IPS-18a (cell line): ENCODE measurements at regions not wholly inside any gene's neighbourhood (a gene's known extent, or its start where the extent isn't known, plus 50 kb on each side); places are given as distances from the start of the nearest gene placed in this dataset.

Experiments used
- H3K27ac ChIP-seq: one replicate; pipeline ENCODE4 v1.5.1; 2013; ENCODE audit warnings: low read length
- H3K27me3 ChIP-seq: one replicate; pipeline ENCODE4 v1.6.1; 2013; ENCODE audit warnings: mild to moderate bottlenecking, low read length; ENCODE audit not compliant: control insufficient read depth, insufficient read depth
- H3K36me3 ChIP-seq: one replicate; pipeline ENCODE4 v1.6.1; 2013; ENCODE audit warnings: low read depth, low read length; ENCODE audit not compliant: control insufficient read depth
- H3K4me1 ChIP-seq: one replicate; pipeline ENCODE4 v1.6.1; 2013; ENCODE audit warnings: low read depth, low read length; ENCODE audit not compliant: control insufficient read depth
- H3K4me3 ChIP-seq: one replicate; pipeline ENCODE4 v1.5.1; 2013; ENCODE audit warnings: low read length
- H3K9ac ChIP-seq: one replicate; pipeline ENCODE4 v1.6.1; 2013; ENCODE audit warnings: mild to moderate bottlenecking, low read length, moderate library complexity
- H3K9me3 ChIP-seq: one replicate; pipeline ENCODE4 v1.6.1; 2013; ENCODE audit warnings: low read depth, low read length; ENCODE audit not compliant: control insufficient read depth

DNA sequence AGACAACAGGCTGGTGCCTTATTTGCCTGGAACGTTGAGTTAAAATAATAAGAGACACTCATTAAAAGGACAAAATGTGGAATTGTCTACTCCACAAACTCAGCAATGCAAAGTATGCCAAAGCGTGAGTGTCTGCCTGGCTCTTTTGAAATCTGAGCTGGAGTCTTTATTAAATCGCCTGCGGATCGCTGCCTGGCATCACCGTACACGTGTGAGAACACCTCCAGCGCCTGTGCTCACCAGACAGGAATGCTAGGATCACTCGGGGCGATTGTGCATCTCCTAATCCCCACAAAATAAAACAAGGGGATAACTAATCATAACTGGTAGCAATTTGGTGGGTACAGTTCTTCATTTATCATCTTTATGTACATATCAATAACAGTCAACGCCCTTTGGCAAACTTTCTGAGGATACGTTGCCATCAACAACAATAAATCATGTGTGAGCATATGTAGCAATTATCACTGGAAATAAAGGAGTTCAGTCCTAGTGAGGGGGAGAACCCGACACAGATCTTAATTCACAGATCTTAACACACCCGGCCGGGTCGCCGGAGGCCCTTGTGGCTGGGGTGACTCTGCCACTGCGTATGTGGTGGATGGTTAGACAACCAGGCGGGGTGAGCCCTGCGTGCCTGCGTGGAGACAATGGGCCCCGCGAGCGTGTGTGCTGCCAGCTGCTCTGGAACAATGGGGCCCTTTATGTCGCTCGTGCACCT lies 284.9 kb upstream of the IRX1 start:
- no peaks in the 10 kb centered on the region for H3K4me1 ChIP-seq
- no peak overlapping the region for H3K4me3 ChIP-seq
- no peaks in the 10 kb centered on the region for H3K27me3 ChIP-seq
- no peak overlapping the region for H3K27ac ChIP-seq
- no peaks in the 10 kb centered on the region for H3K36me3 ChIP-seq
- H3K9ac ChIP-seq = no peak overlapping the region
- no peaks in the 10 kb centered on the region for H3K9me3 ChIP-seq

GRCh38 chr5:3309538-3309937 lies 286.1 kb upstream of the IRX1 start:
- H3K9ac ChIP-seq = no peak overlapping the region
- no peak overlapping the region for H3K4me3 ChIP-seq
- no peaks in the 10 kb centered on the region for H3K36me3 ChIP-seq
- H3K4me1 ChIP-seq = no peaks in the 10 kb centered on the region
- H3K9me3 ChIP-seq = no peaks in the 10 kb centered on the region
- no peak overlapping the region for H3K27ac ChIP-seq
- no peaks in the 10 kb centered on the region for H3K27me3 ChIP-seq

DNA sequence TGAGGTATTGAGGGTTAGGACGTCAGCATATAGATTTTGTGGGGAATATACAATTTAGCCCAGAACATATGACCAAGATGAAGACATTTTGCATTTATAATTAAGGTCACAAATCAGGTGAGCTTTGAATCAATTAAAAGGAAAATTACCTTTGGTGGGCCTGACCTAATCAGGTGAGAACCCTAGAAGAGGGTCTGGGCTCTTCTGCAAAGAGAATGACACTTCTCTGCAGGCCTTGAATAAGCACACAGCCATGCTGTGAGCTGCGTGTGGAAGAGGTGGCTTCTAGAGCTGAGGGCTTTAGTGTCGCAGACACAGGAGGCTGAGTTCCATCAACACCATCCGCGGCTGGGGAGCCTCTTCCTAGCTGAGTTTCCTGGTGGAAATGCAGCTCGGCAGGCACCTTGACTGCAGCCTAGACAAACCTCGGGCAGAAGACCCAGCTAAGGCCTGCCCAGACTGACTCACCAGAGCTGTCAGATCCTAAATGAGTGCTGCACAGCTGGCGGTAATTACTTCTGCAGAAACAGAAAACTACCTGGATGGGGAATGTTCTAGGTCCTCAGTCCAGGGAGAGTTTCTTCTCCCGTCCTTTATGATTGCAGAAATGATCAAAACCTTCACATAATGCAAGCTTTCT lies 287.5 kb upstream of the IRX1 start:
- Histone ChIP-seq H3K27ac (no peak overlapping the region), H3K36me3 (no peaks in the 10 kb centered on the region), H3K9me3 (no peaks in the 10 kb centered on the region), H3K4me3 (no peak overlapping the region), H3K27me3 (no peaks in the 10 kb centered on the region), H3K9ac (no peak overlapping the region), H3K4me1 (no peaks in the 10 kb centered on the region)

- Histone ChIP-seq H3K4me3 (no peak overlapping the region), H3K27me3 (no peaks in the 10 kb centered on the region), H3K9ac (no peak overlapping the region), H3K4me1 (no peaks in the 10 kb centered on the region), H3K9me3 (no peaks in the 10 kb centered on the region), H3K27ac (no peak overlapping the region), H3K36me3 (no peaks in the 10 kb centered on the region)
Observed at GRCh38 chr5:3305432-3305831, 290.2 kb upstream of the IRX1 start.

DNA sequence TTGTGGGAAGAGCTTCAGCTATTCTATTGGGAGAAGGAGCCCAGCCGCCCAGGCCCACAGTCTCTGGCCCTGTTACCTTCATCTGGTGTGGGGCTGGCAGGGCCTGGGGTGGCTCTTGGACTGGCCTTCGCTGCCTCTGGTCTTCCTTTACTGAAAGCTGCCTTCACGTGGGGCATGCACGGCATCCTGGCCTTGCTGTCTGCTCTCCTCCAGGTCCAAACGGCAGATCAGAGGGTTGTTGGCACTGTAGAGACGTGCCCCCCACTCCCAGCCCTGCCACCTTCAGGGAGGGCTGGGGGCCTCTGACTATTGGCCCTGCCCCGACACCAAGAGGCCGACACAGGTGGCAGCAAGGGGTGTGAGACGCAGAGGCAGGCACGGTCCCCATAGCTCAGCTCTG lies 291.3 kb upstream of the IRX1 start:
- Histone ChIP-seq H3K27ac (no peak overlapping the region), H3K27me3 (no peaks in the 10 kb centered on the region), H3K36me3 (no peaks in the 10 kb centered on the region), H3K4me1 (no peaks in the 10 kb centered on the region), H3K4me3 (no peak overlapping the region), H3K9me3 (no peaks in the 10 kb centered on the region), H3K9ac (no peak overlapping the region)

GRCh38 chr5:3303777-3304176 lies 291.9 kb upstream of the IRX1 start:
- Histone ChIP-seq H3K4me1 (no peaks in the 10 kb centered on the region), H3K36me3 (no peaks in the 10 kb centered on the region), H3K27me3 (no peaks in the 10 kb centered on the region), H3K9ac (no peak overlapping the region), H3K4me3 (no peak overlapping the region), H3K9me3 (no peaks in the 10 kb centered on the region), H3K27ac (no peak overlapping the region)

- Histone ChIP-seq H3K27ac (no peak overlapping the region), H3K4me3 (no peak overlapping the region), H3K9me3 (no peaks in the 10 kb centered on the region), H3K36me3 (no peaks in the 10 kb centered on the region), H3K27me3 (no peaks in the 10 kb centered on the region), H3K4me1 (no peaks in the 10 kb centered on the region), H3K9ac (no peak overlapping the region)
Observed at GRCh38 chr5:3302228-3302627, 293.4 kb upstream of the IRX1 start.

GRCh38 chr5:3301306-3301705 lies 294.3 kb upstream of the IRX1 start:
- no peaks in the 10 kb centered on the region for H3K27me3 ChIP-seq
- H3K36me3 ChIP-seq = no peaks in the 10 kb centered on the region
- no peak overlapping the region for H3K27ac ChIP-seq
- H3K9me3 ChIP-seq = no peaks in the 10 kb centered on the region
- no peak overlapping the region for H3K4me3 ChIP-seq
- H3K4me1 ChIP-seq = no peaks in the 10 kb centered on the region
- no peak overlapping the region for H3K9ac ChIP-seq

DNA sequence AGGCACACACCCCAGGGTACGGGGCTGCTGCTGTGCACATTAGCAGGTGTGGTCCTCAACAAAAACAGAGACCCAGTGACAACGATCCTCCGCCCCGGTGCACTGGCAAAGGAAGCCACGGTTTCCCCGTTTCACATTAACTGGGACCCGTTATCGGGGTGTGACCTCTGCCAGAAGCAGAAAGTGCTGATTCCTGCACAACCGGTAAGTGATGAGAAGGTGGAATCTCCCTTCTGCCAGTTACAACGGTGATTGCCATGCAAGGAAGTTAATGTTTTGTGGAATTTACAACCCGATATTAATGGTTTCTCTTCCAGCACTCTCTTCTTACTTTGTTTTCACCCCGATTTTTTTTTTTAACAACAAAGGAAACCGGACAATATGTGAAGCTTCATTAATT lies 294.9 kb upstream of the IRX1 start:
- no peak overlapping the region for H3K4me3 ChIP-seq
- H3K9ac ChIP-seq = no peak overlapping the region
- H3K27ac ChIP-seq = no peak overlapping the region
- H3K9me3 ChIP-seq = no peaks in the 10 kb centered on the region
- no peaks in the 10 kb centered on the region for H3K36me3 ChIP-seq
- no peaks in the 10 kb centered on the region for H3K27me3 ChIP-seq
- H3K4me1 ChIP-seq = no peaks in the 10 kb centered on the region

GRCh38 chr5:3299441-3299840 lies 296.2 kb upstream of the IRX1 start:
- Histone ChIP-seq H3K9me3 (no peaks in the 10 kb centered on the region), H3K27ac (no peak overlapping the region), H3K27me3 (no peaks in the 10 kb centered on the region), H3K9ac (no peak overlapping the region), H3K4me1 (no peaks in the 10 kb centered on the region), H3K36me3 (no peaks in the 10 kb centered on the region), H3K4me3 (no peak overlapping the region)

DNA sequence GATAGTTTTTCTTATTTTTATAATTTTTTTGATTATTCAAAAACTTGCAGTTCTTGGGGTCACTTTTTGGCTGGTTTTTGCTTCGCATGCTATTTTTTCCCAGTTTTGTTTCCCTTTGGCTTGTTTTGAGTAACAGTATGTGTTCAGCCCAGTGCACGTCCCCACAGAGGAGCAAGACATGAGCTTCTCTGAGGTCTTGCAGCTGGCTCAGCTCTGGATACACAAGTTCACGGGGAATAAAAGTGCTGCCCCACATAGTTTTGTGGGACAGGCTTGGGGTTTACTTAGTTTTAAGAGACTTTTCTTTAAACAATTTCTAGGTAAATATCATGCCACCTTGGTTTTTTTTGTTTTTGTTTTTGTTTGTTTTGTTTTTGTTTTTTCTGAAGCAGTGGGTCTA lies 297.8 kb upstream of the IRX1 start:
- no peak overlapping the region for H3K27ac ChIP-seq
- no peaks in the 10 kb centered on the region for H3K27me3 ChIP-seq
- H3K9ac ChIP-seq = no peak overlapping the region
- H3K9me3 ChIP-seq = no peaks in the 10 kb centered on the region
- H3K4me3 ChIP-seq = no peak overlapping the region
- no peaks in the 10 kb centered on the region for H3K4me1 ChIP-seq
- H3K36me3 ChIP-seq = no peaks in the 10 kb centered on the region

DNA sequence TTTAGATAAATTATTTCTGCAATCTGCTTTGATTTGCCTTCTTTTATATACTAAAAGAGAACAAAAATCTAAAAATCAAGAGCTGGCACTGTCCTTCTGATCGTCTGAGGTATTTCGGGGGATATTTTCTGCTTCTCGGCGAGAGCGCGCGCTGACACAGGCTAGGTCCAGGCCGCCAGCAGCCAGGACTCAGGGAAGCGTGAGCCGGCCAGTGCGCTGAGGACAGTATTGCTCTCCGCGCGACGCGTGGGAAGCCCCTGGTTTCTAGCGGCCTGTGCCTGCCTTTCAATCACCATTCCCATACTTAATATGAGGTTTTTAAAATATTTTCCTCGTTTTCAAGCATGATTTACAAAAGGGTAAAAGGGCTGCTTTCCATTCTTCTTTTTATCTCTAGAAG lies 307.3 kb upstream of the IRX1 start:
- no peak overlapping the region for H3K4me3 ChIP-seq
- H3K27me3 ChIP-seq = no peaks in the 10 kb centered on the region
- no peaks in the 10 kb centered on the region for H3K36me3 ChIP-seq
- no peak overlapping the region for H3K27ac ChIP-seq
- no peak overlapping the region for H3K9ac ChIP-seq
- no peaks in the 10 kb centered on the region for H3K4me1 ChIP-seq
- H3K9me3 ChIP-seq = no peaks in the 10 kb centered on the region
